ENCODE measurements at regions not wholly inside any gene's neighbourhood (a gene's known extent, or its start where the extent isn't known, plus 50 kb on each side); places are given as distances from the start of the nearest gene placed in this dataset.

- Histone ChIP-seq H3K4ac (ENCODE audit: low read depth, low read length) (no peak overlapping the region), H3K56ac (ENCODE audit: insufficient read length, low read depth, low read length) (no peak overlapping the region), H2BK120ac (ENCODE audit: low read depth, low read length, poor library complexity, severe bottlenecking) (no peak overlapping the region), H2BK12ac (ENCODE audit: insufficient read length, low read depth, low read length) (no peak overlapping the region), H3T11ph (ENCODE audit: low read length) (no peak overlapping the region), H2BK5ac (ENCODE audit: insufficient read length, low read length) (no peak overlapping the region), H2AK5ac (ENCODE audit: insufficient read length, low read length) (no peak overlapping the region), H2AFZ (ENCODE audit: low read length) (no peak overlapping the region), H3K18ac (ENCODE audit: insufficient read length, low read depth, low read length) (no peak overlapping the region), H3K27ac (ENCODE audit: insufficient read length, low read depth, low read length) (no peak overlapping the region), H3K79me1 (ENCODE audit: insufficient read depth, low read depth, low read length, poor library complexity, severe bottlenecking) (no peaks in the 10 kb centered on the region), H4K91ac (ENCODE audit: insufficient read length, low read depth, low read length) (no peak overlapping the region), H4K8ac (replicated peaks; ENCODE audit: insufficient read length, low read depth, low read length) (no peak overlapping the region), H4K5ac (ENCODE audit: insufficient read length, low read depth, low read length) (no peak overlapping the region), H3K27me3 (ENCODE audit: insufficient read depth, low read length) (no peaks in the 10 kb centered on the region), H3K23ac (ENCODE audit: insufficient read length, low read depth, low read length) (no peak overlapping the region), H2BK15ac (ENCODE audit: low read depth, low read length) (no peak overlapping the region), H3K4me1 (ENCODE audit: insufficient read depth, low read length) (no peaks in the 10 kb centered on the region), H3K9ac (ENCODE audit: extremely low read depth, insufficient read length, low read length) (no peak overlapping the region), H2BK20ac (ENCODE audit: low read depth, low read length, poor library complexity, severe bottlenecking) (no peak overlapping the region), H4K20me1 (ENCODE audit: control insufficient read depth, insufficient read depth, insufficient read length) (no peaks in the 10 kb centered on the region), H3K23me2 (ENCODE audit: insufficient read length, low read depth, low read length, poor library complexity, severe bottlenecking) (no peaks in the 10 kb centered on the region), H3K4me2 (ENCODE audit: insufficient read depth, insufficient read length, low read length) (no peak overlapping the region), H3K9me3 (ENCODE audit: control insufficient read depth, low read depth, low read length) (peaks cover 8% of the 10 kb centered on the region), H3K14ac (ENCODE audit: insufficient read depth, low read length) (no peak overlapping the region), H3K79me2 (ENCODE audit: insufficient read depth, low read length) (no peaks in the 10 kb centered on the region)
- TF ChIP-seq, protein P1, sequence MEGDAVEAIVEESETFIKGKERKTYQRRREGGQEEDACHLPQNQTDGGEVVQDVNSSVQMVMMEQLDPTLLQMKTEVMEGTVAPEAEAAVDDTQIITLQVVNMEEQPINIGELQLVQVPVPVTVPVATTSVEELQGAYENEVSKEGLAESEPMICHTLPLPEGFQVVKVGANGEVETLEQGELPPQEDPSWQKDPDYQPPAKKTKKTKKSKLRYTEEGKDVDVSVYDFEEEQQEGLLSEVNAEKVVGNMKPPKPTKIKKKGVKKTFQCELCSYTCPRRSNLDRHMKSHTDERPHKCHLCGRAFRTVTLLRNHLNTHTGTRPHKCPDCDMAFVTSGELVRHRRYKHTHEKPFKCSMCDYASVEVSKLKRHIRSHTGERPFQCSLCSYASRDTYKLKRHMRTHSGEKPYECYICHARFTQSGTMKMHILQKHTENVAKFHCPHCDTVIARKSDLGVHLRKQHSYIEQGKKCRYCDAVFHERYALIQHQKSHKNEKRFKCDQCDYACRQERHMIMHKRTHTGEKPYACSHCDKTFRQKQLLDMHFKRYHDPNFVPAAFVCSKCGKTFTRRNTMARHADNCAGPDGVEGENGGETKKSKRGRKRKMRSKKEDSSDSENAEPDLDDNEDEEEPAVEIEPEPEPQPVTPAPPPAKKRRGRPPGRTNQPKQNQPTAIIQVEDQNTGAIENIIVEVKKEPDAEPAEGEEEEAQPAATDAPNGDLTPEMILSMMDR (conservative IDR thresholded peaks at IDR 0.05) = no peak
- Mint-ChIP-seq H3K4me3 (no peak overlapping the region), H3K36me3 (ENCODE audit: insufficient read depth in 1 of 3, low read depth in 3 of 3) (peaks cover 9 to 33% (median 13%) of the 10 kb centered on the region in 3 experiments), H3K27me3 (ENCODE audit: low read depth) (peaks cover 1% of the 10 kb centered on the region; the same call in 1 of the 2 replicates), H3K4me1 (no peaks in the 10 kb centered on the region), H3K27ac (no peak overlapping the region), H3K9me3 (peaks cover 27 to 29% of the 10 kb centered on the region in 2 experiments)
- no CpG with 5 or more reads among the region's 6 CpGs for WGBS (ENCODE audit: extremely low coverage, insufficient read length, low lambda C conversion rate)
- no peak for DNase-seq
These were observed 1331.3 kb downstream of the AACS start for GRCh38 chr12:126396536-126396935.

All from H9 (cell line).